Stimulated activated CD4-positive, alpha-beta T cell treated with anti-CD3 and anti-CD28 coated beads, Interleukin-15, amount 100 ng/mL, for 48 hours (primary cell): ENCODE measurements at regions not wholly inside any gene's neighbourhood (a gene's known extent, or its start where the extent isn't known, plus 50 kb on each side); places are given as distances from the start of the nearest gene placed in this dataset.
"Not testable (repeated sequence)": the region's sequence is repeated elsewhere in the genome, so short reads cannot be mapped to it uniquely, and the experiment has no call there.

Experiments used
- DNase-seq, 2 donors: peaks; one replicate each; pipeline ENCODE4 v3.0.0-alpha.2; 2020; ENCODE audit warnings: low read depth in 2 of 2

DNA sequence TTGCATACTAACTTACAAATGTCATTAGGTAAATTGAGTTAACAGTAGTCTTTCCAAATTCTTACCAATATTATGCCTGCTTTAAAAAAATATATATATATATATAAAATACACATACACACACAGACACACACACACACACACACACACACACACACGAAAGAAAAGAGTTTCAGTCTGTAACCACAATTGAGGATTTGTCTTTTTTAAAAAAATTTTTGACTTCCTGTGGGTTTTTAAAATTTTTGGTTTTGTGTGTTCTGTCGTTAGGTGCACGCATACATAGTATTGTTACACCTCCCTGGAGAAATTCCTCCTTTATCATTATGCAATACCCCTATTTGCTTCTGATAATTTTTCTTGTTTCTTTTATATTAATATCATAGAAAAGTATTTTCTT is 129.3 kb upstream of the LRRC61 start:
- not testable (repeated sequence) for DNase-seq
